T-cell (primary cell): ENCODE measurements at regions not wholly inside any gene's neighbourhood (a gene's known extent, or its start where the extent isn't known, plus 50 kb on each side); places are given as distances from the start of the nearest gene placed in this dataset.

Experiments
- ATAC-seq, 4 experiments: fragments of 200-7000 bp in 3 of 4; fragments of 150-1000 bp in 1 of 4; cut with Tn5 transposase; replicated peaks in 1 of 4; 1 replicate in 3 of 4; 2 replicates in 1 of 4; pipeline ENCODE4 v1.10.0; 2021; ENCODE audit warnings: moderate library complexity in 3 of 4, mild to moderate bottlenecking in 2 of 4, moderate number of reproducible peaks in 1 of 4
- CTCF ChIA-PET, 2 donors: fragments of 300-600 bp; sonication (Branson Sonifier 250); formaldehyde crosslinking; loops; one replicate each; lab custom pipeline; 2022; ENCODE audit warnings: antibody characterized with exemption in 2 of 2; lab: Charles Lee
- POLR2A ChIA-PET, 2 donors: fragments of 300-600 bp; sonication (Branson Sonifier 250); formaldehyde crosslinking; loops; one replicate each; lab custom pipeline; 2022; ENCODE audit warnings: antibody characterized with exemption in 2 of 2; lab: Charles Lee
- DNase-seq, 35 experiments: peaks; one replicate each; pipeline versions ENCODE4 v3.0.0 to v3.0.0-alpha.2; 2013 to 2023
- H3K27ac ChIP-seq: one replicate; pipeline ENCODE4 v1.5.1; 2013; ENCODE audit warnings: low read length
- H3K27me3 ChIP-seq, 2 experiments: replicated peaks in 1 of 2; 1 replicate in 1 of 2; 2 replicates in 1 of 2; pipeline versions ENCODE4 v1.6.1 to v1.7.0; 2013; ENCODE audit warnings: low read length in 1 of 2, mixed read lengths in 1 of 2; ENCODE audit not compliant: control insufficient read depth in 2 of 2, insufficient read depth in 2 of 2; ENCODE audit errors: extremely low read depth in 1 of 2
- H3K36me3 ChIP-seq, 2 donors: 1 replicate in 1 of 2; 2 replicates in 1 of 2; pipeline versions ENCODE4 v1.6.1 to v1.7.0; 2013; ENCODE audit warnings: low read length in 1 of 2; ENCODE audit not compliant: control insufficient read depth in 2 of 2, insufficient read depth in 1 of 2; ENCODE audit errors: extremely low read depth in 1 of 2
- H3K4me1 ChIP-seq, 2 experiments: 1 replicate in 1 of 2; 2 replicates in 1 of 2; pipeline versions ENCODE4 v1.6.1 to v1.7.0; 2013; ENCODE audit warnings: low read length in 2 of 2, mixed read lengths in 1 of 2; ENCODE audit not compliant: insufficient read depth in 2 of 2, control insufficient read depth in 1 of 2; ENCODE audit errors: extremely low read depth in 1 of 2
- H3K4me3 ChIP-seq, 2 donors: 1 replicate in 1 of 2; 2 replicates in 1 of 2; pipeline versions ENCODE4 v1.5.1 to v1.7.0; 2013; ENCODE audit warnings: mild to moderate bottlenecking in 2 of 2, low read length in 1 of 2, moderate library complexity in 1 of 2; ENCODE audit not compliant: control insufficient read depth in 1 of 2; ENCODE audit errors: extremely low read depth in 1 of 2
- H3K9me3 ChIP-seq: 2 replicates; pipeline ENCODE4 v1.7.0; 2013
- H3K27ac Mint-ChIP-seq, 2 donors: one replicate each; pipeline ENCODE4 v1.8.0; 2020 to 2021; ENCODE audit warnings: mild to moderate bottlenecking in 2 of 2, mixed read lengths in 2 of 2
- H3K27me3 Mint-ChIP-seq, 2 donors: one replicate each; pipeline ENCODE4 v1.8.0; 2021 to 2022; ENCODE audit warnings: mixed read lengths in 2 of 2
- H3K36me3 Mint-ChIP-seq: one replicate; pipeline ENCODE4 v1.8.0; 2021; ENCODE audit warnings: mixed read lengths
- H3K4me1 Mint-ChIP-seq, 3 donors: one replicate each; pipeline ENCODE4 v1.8.0; 2020 to 2022; ENCODE audit warnings: mixed read lengths in 3 of 3, mild to moderate bottlenecking in 1 of 3
- H3K4me3 Mint-ChIP-seq, 3 donors: one replicate each; pipeline ENCODE4 v1.8.0; 2020 to 2022; ENCODE audit warnings: mild to moderate bottlenecking in 3 of 3, mixed read lengths in 3 of 3, moderate library complexity in 3 of 3
- H3K9me3 Mint-ChIP-seq, 3 donors: one replicate each; pipeline ENCODE4 v1.8.0; 2020 to 2022; ENCODE audit warnings: mixed read lengths in 3 of 3
- WGBS: methylation state at CpG from one replicate; pipeline ENCODE4 v1.1.5; 2013; ENCODE audit warnings: missing lambda C conversion rate; ENCODE audit not compliant: insufficient coverage; 5-methylcytosine and 5-hydroxymethylcytosine counted together

DNA sequence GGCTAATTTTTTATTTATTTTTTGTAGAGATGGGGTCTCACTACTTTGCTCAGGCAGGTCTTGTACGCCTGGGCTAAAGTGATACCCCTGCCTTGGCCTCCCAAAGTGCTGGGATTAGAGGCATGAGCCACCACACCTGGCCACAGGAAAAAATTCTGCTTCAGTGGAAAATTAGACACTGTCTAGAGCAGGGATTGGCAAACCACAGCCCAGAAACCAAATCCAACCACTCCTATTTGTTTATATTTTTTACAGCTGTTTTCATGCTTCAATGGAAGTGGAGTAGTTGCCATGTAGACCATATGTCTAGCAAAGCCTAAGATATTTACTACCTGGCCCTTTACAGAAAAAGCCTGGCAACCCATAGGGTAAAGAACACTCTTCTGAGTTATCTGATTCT lies 123.7 kb upstream of the MRI1 start:
- peaks cover 2 to 17% of the 10 kb centered on the region in 2 experiments for H3K27me3 ChIP-seq
- Mint-ChIP-seq H3K36me3 (no peaks in the 10 kb centered on the region), H3K27ac (no peak overlapping the region), H3K27me3 (peaks cover 20 to 27% of the 10 kb centered on the region in 2 donors), H3K9me3 (peaks cover 0 to 6% (median 5%) of the 10 kb centered on the region in 3 donors), H3K4me1 (no peaks in the 10 kb centered on the region), H3K4me3 (no peak overlapping the region)
- no peaks in the 10 kb centered on the region for H3K9me3 ChIP-seq
- ATAC-seq (no peak), DNase-seq (no peak)
- no peak overlapping the region for H3K4me3 ChIP-seq
- H3K36me3 ChIP-seq = no peaks in the 10 kb centered on the region
- CTCF ChIA-PET = no interaction called here
- H3K27ac ChIP-seq = no peak overlapping the region
- POLR2A ChIA-PET = interaction anchor here in 1 of 2 donors (0.5 to 0.6 kb wide), 2 partner anchors 14 to 109 kb away, joined by 3 read pairs; no protein-coding TSS in a partner anchor
- no peaks in the 10 kb centered on the region for H3K4me1 ChIP-seq
- 50% methylated on average over 1 of the region's 1 CpG for WGBS

DNA sequence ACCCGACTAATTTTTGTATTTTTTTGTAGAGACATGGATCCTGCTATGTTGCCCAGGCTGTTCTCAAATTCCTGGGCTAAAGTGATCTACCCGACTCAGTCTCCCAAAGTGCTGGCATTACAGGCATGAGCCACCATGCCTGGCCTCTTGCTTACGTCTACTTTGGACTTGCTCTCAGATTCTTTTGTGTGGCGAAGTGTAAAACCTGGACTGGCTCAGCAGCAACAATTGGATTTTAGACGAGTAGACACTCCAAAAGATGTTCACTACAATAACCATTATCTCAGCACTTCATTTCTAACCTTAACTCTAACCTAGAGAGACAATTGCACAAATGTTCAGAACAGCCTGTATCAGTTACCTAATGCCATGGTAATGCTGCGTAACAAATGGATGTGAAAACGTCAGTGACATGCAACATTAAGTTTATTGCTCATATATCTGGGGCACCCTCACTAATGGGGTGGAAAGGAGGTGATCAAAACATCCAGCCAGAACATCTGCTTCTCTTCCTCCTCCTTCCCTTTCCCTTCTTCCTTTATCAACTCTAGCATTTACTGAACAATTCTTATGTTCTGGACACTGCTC lies 124.9 kb upstream of the MRI1 start:
- H3K27me3 ChIP-seq = peaks cover 2 to 19% of the 10 kb centered on the region in 2 experiments
- 74% methylated on average over 4 of the region's 7 CpGs for WGBS
- no peak overlapping the region for H3K27ac Mint-ChIP-seq
- H3K27ac ChIP-seq = no peak overlapping the region
- H3K4me1 Mint-ChIP-seq = no peaks in the 10 kb centered on the region
- H3K36me3 Mint-ChIP-seq = no peaks in the 10 kb centered on the region
- H3K9me3 ChIP-seq = no peaks in the 10 kb centered on the region
- H3K27me3 Mint-ChIP-seq = peaks cover 20 to 27% of the 10 kb centered on the region in 2 donors
- no peak for DNase-seq
- no peaks in the 10 kb centered on the region for H3K36me3 ChIP-seq
- no peak for ATAC-seq
- H3K9me3 Mint-ChIP-seq = peaks cover 0 to 6% (median 5%) of the 10 kb centered on the region in 3 donors
- ChIA-PET POLR2A (no interaction called here), CTCF (no interaction called here)
- H3K4me1 ChIP-seq = no peaks in the 10 kb centered on the region
- no peak overlapping the region for H3K4me3 Mint-ChIP-seq
- H3K4me3 ChIP-seq = no peak overlapping the region

DNA sequence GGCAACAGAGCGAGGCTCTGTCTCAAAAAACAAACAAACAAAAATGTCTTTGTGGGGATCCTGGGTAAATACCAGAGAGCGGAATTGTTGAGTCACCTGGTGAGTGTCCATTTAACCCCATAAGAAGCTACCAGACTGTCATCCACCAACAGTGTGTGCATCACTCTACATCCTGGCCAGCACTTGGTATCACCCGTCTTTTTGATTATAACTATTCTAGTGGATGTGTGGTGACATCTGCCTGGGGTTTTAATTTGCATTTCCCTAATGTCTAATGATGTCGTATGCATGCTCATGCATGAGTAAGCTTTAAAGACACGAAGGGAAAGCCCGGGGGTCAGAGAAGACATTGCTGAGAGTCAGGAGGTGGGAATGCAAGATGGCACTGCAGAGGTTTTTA lies 126.7 kb upstream of the MRI1 start:
- POLR2A ChIA-PET = no interaction called here
- no peak overlapping the region for H3K4me3 ChIP-seq
- Mint-ChIP-seq H3K9me3 (peaks cover 0 to 6% (median 5%) of the 10 kb centered on the region in 3 donors), H3K4me1 (peaks cover 0 to 9% (median 0%) of the 10 kb centered on the region in 3 donors), H3K27me3 (peaks cover 19 to 23% of the 10 kb centered on the region in 2 donors), H3K36me3 (no peaks in the 10 kb centered on the region), H3K27ac (no peak overlapping the region), H3K4me3 (no peak overlapping the region)
- DNase-seq (no peak), ATAC-seq (no peak)
- H3K4me1 ChIP-seq = no peaks in the 10 kb centered on the region
- no peak overlapping the region for H3K27ac ChIP-seq
- peaks cover 2 to 19% of the 10 kb centered on the region in 2 experiments for H3K27me3 ChIP-seq
- WGBS = 77% methylated on average over 5 of the region's 6 CpGs
- CTCF ChIA-PET = interaction anchor here (0.6 to 0.7 kb wide), 3 partner anchors 15 to 1112 kb away, joined by 3 to 5 read pairs (median 4); no protein-coding TSS in a partner anchor
- H3K9me3 ChIP-seq = no peaks in the 10 kb centered on the region
- H3K36me3 ChIP-seq = no peaks in the 10 kb centered on the region

DNA sequence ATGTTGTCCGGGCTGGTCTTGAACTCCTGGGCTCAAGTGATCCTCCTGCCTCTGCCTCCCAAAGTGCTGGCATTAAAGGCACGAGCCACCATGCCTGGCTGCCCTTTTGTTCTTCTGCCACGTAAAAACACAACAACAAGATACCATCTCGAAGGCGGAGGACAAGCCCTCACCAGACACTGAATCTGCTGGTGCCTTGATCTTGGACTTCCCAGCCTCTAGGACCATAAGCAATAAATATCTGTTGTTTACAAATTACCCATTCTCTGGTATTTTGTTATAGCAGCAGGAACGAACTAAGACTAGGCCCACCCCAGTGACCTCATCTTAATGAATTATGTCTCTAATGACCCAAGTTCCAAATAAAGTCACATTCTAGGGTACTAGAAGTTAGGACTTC lies 128.4 kb upstream of the CACNA1A start:
- Histone ChIP-seq H3K27ac (no peak overlapping the region), H3K9me3 (no peaks in the 10 kb centered on the region), H3K27me3 (peaks cover 0 to 23% of the 10 kb centered on the region in 2 experiments), H3K4me1 (no peaks in the 10 kb centered on the region), H3K4me3 (no peak overlapping the region), H3K36me3 (no peaks in the 10 kb centered on the region)
- H3K4me3 Mint-ChIP-seq = no peak overlapping the region
- ChIA-PET POLR2A (no interaction called here), CTCF (no interaction called here)
- H3K27me3 Mint-ChIP-seq = peaks cover 21 to 28% of the 10 kb centered on the region in 2 donors
- H3K4me1 Mint-ChIP-seq = peaks cover 0 to 9% (median 0%) of the 10 kb centered on the region in 3 donors
- peaks cover 0 to 5% (median 4%) of the 10 kb centered on the region in 3 donors for H3K9me3 Mint-ChIP-seq
- no peak overlapping the region for H3K27ac Mint-ChIP-seq
- ATAC-seq (no peak), DNase-seq (no peak)
- H3K36me3 Mint-ChIP-seq = no peaks in the 10 kb centered on the region
- 80% methylated on average over 2 of the region's 6 CpGs for WGBS

DNA sequence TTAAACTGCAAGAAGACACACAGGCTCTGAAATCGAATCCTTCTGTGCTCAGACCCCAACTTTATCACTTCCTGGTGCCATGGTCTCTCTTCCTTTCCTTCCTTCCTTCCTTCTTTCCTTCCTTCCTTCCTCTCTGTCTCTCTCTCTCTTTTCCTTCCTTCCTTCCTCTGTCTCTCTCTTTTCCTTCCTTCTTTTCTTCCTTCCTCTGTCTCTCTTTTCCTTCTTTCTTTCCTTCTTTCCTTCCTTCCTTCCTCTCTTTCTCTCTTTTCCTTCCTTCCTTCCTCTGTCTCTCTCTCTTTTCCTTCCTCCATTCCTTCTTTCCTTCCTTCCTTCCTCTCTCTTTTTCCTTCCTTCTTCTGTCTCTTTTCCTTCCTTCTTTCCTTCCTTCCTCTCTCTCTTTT lies 127.2 kb upstream of the CACNA1A start:
- Histone ChIP-seq H3K4me3 (no peak overlapping the region), H3K27ac (no peak overlapping the region), H3K36me3 (no peaks in the 10 kb centered on the region), H3K9me3 (no peaks in the 10 kb centered on the region), H3K27me3 (peaks cover 0 to 21% of the 10 kb centered on the region in 2 experiments), H3K4me1 (no peaks in the 10 kb centered on the region)
- Mint-ChIP-seq H3K9me3 (no peaks in the 10 kb centered on the region), H3K27me3 (peaks cover 15 to 19% of the 10 kb centered on the region in 2 donors), H3K4me1 (peaks cover 0 to 9% (median 0%) of the 10 kb centered on the region in 3 donors), H3K4me3 (no peak overlapping the region), H3K36me3 (no peaks in the 10 kb centered on the region), H3K27ac (no peak overlapping the region)
- CTCF ChIA-PET = no interaction called here
- ATAC-seq (no peak), DNase-seq (no peak)
- 41% methylated on average over 1 of the region's 1 CpG for WGBS
- POLR2A ChIA-PET = no interaction called here

DNA sequence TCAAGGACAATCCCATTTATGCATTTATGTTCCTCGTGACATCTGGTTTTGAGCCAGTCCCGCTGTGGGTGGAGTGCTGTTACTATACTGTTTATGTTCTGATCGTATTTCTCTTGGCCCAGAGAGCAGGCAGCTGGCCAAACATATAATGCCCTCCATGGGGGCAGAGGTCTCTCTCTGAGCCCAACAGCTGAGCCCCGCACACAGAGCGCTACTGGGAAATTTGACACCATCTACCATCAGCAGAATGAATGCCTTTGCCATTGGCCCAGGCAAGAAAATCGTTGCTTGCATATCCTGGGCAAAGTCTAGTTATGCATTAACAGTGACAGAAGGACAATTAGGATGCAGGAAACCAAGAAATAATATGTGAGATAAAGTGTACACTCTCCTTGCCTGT lies 126.8 kb upstream of the CACNA1A start:
- no peaks in the 10 kb centered on the region for H3K9me3 Mint-ChIP-seq
- ChIA-PET CTCF (no interaction called here), POLR2A (no interaction called here)
- Histone ChIP-seq H3K4me1 (no peaks in the 10 kb centered on the region), H3K9me3 (no peaks in the 10 kb centered on the region), H3K27ac (no peak overlapping the region), H3K27me3 (peaks cover 0 to 20% of the 10 kb centered on the region in 2 experiments), H3K36me3 (no peaks in the 10 kb centered on the region), H3K4me3 (no peak overlapping the region)
- DNase-seq = no peak
- H3K36me3 Mint-ChIP-seq = no peaks in the 10 kb centered on the region
- no peak overlapping the region for H3K4me3 Mint-ChIP-seq
- peaks cover 15 to 19% of the 10 kb centered on the region in 2 donors for H3K27me3 Mint-ChIP-seq
- ATAC-seq = no peak
- 70% methylated on average over 2 of the region's 6 CpGs for WGBS
- H3K27ac Mint-ChIP-seq = no peak overlapping the region
- H3K4me1 Mint-ChIP-seq = peaks cover 0 to 9% (median 0%) of the 10 kb centered on the region in 3 donors
